Astrocyte (in vitro differentiated cells and primary cell): ENCODE measurements at regions not wholly inside any gene's neighbourhood (a gene's known extent, or its start where the extent isn't known, plus 50 kb on each side); places are given as distances from the start of the nearest gene placed in this dataset.
A peak's percentile ranks its signal among the peaks of the same experiment; 100 is the strongest.

Experiments used
- DNase-seq: peaks from one replicate; pipeline ENCODE4 v3.0.0-alpha.2; 2010; ENCODE audit warnings: low read depth
- FAIRE-seq: peaks from 2 replicates; lab custom pipeline; 2011; peaks lifted over from hg19 to GRCh38; lab: Jason Lieb, UNC
- H2AFZ ChIP-seq: 2 replicates; pipeline ENCODE4 v1.6.0; 2012; ENCODE audit warnings: low read depth, low read length, inconsistent platforms
- H3K27ac ChIP-seq: 2 replicates; pipeline ENCODE4 v1.5.1; 2011; ENCODE audit warnings: low read depth, low read length, inconsistent platforms
- H3K27me3 ChIP-seq: 2 replicates; pipeline ENCODE4 v1.6.0; 2011; ENCODE audit warnings: low read length, inconsistent platforms; ENCODE audit not compliant: insufficient read depth
- H3K36me3 ChIP-seq: 2 replicates; pipeline ENCODE4 v1.5.1; 2011; ENCODE audit warnings: low read length, inconsistent platforms; ENCODE audit not compliant: insufficient read depth
- H3K4me1 ChIP-seq: 2 replicates; pipeline ENCODE4 v1.5.1; 2011; ENCODE audit warnings: low read length, inconsistent platforms; ENCODE audit not compliant: insufficient read depth
- H3K4me2 ChIP-seq: 2 replicates; pipeline ENCODE4 v1.6.0; 2012; ENCODE audit warnings: low read length, inconsistent platforms
- H3K4me3 ChIP-seq: 2 replicates; pipeline ENCODE4 v1.5.1; 2011; ENCODE audit warnings: low read depth, mild to moderate bottlenecking, low read length, inconsistent platforms; ENCODE audit not compliant: insufficient read depth
- H3K79me2 ChIP-seq: 2 replicates; pipeline ENCODE4 v1.6.0; 2012; ENCODE audit warnings: mild to moderate bottlenecking, low read length, inconsistent platforms; ENCODE audit not compliant: insufficient read depth
- H3K9ac ChIP-seq: 2 replicates; pipeline ENCODE4 v1.6.0; 2012; ENCODE audit warnings: mild to moderate bottlenecking, low read length, inconsistent platforms
- H3K9me3 ChIP-seq: 2 replicates; pipeline ENCODE4 v1.5.1; 2012; ENCODE audit warnings: low read depth, mild to moderate bottlenecking, low read length, inconsistent platforms; ENCODE audit not compliant: insufficient read depth
- H4K20me1 ChIP-seq: 2 replicates; pipeline ENCODE4 v1.6.0; 2012; ENCODE audit warnings: low read length, inconsistent platforms; ENCODE audit not compliant: insufficient read depth
- H3K27ac Mint-ChIP-seq: one replicate; pipeline ENCODE4 v1.8.0; 2021; ENCODE audit warnings: mild to moderate bottlenecking, mixed read lengths; ENCODE audit not compliant: unreplicated experiment
- H3K27me3 Mint-ChIP-seq: one replicate; pipeline ENCODE4 v1.8.0; 2021; ENCODE audit warnings: low read depth, mixed read lengths; ENCODE audit not compliant: unreplicated experiment
- H3K36me3 Mint-ChIP-seq: one replicate; pipeline ENCODE4 v1.8.0; 2021; ENCODE audit warnings: low read depth, mixed read lengths; ENCODE audit not compliant: unreplicated experiment
- H3K4me1 Mint-ChIP-seq: one replicate; pipeline ENCODE4 v1.8.0; 2021; ENCODE audit warnings: low read depth, mixed read lengths; ENCODE audit not compliant: unreplicated experiment
- H3K4me3 Mint-ChIP-seq: one replicate; pipeline ENCODE4 v1.8.0; 2021; ENCODE audit warnings: mild to moderate bottlenecking, moderate library complexity, mixed read lengths; ENCODE audit not compliant: unreplicated experiment
- H3K9me3 Mint-ChIP-seq: one replicate; pipeline ENCODE4 v1.8.0; 2021; ENCODE audit warnings: mild to moderate bottlenecking, mixed read lengths; ENCODE audit not compliant: unreplicated experiment
- CTCF ChIP-seq: IDR thresholded peaks from 2 replicates; pipeline ENCODE4 v1.5.1; 2011; ENCODE audit warnings: low read depth, mild to moderate bottlenecking, inconsistent platforms, low read length, moderate library complexity; ENCODE audit not compliant: insufficient read depth
- EZH2 ChIP-seq: IDR thresholded peaks from 2 replicates; pipeline ENCODE4 v1.6.1; 2012; ENCODE audit warnings: mild to moderate bottlenecking, low read length, inconsistent platforms; ENCODE audit not compliant: insufficient read depth

GRCh38 chr5:28346696-28347095, 1308.3 kb upstream of the CDH9 start:
- H3K4me2 ChIP-seq, result no peak overlapping the region
- H3K9me3 ChIP-seq, result no peaks in the 10 kb centered on the region
- Mint-ChIP-seq H3K9me3 (peaks cover 11% of the 10 kb centered on the region), H3K36me3 (no peaks in the 10 kb centered on the region), H3K4me1 (no peaks in the 10 kb centered on the region), H3K27me3 (no peaks in the 10 kb centered on the region), H3K4me3 (no peak overlapping the region), H3K27ac (no peak overlapping the region)
- H3K27ac ChIP-seq, result no peak overlapping the region
- H3K9ac ChIP-seq, result no peak overlapping the region
- H3K79me2 ChIP-seq, result no peaks in the 10 kb centered on the region
- no peaks in the 10 kb centered on the region for H3K27me3 ChIP-seq
- TF ChIP-seq EZH2, result no peak
- TF ChIP-seq CTCF, result no peak
- no peaks in the 10 kb centered on the region for H3K4me1 ChIP-seq
- DNase-seq (no peak), FAIRE-seq (no peak)
- H2AFZ ChIP-seq, result no peak overlapping the region
- H4K20me1 ChIP-seq, result no peaks in the 10 kb centered on the region
- H3K36me3 ChIP-seq, result no peaks in the 10 kb centered on the region
- H3K4me3 ChIP-seq, result no peak overlapping the region

- Mint-ChIP-seq H3K4me3 (no peak overlapping the region), H3K36me3 (no peaks in the 10 kb centered on the region), H3K27ac (no peak overlapping the region), H3K4me1 (no peaks in the 10 kb centered on the region), H3K9me3 (peaks cover 8% of the 10 kb centered on the region), H3K27me3 (no peaks in the 10 kb centered on the region)
- Histone ChIP-seq H3K9ac (no peak overlapping the region), H3K4me2 (no peak overlapping the region), H2AFZ (no peak overlapping the region), H3K9me3 (no peaks in the 10 kb centered on the region), H3K4me1 (no peaks in the 10 kb centered on the region), H3K27me3 (no peaks in the 10 kb centered on the region), H3K4me3 (no peak overlapping the region), H3K79me2 (no peaks in the 10 kb centered on the region), H3K27ac (no peak overlapping the region), H4K20me1 (no peaks in the 10 kb centered on the region), H3K36me3 (no peaks in the 10 kb centered on the region)
- DNase-seq (peak; percentile 18), FAIRE-seq (no peak)
- peak; percentile 55 for TF ChIP-seq CTCF
- no peak for TF ChIP-seq EZH2
Observed at GRCh38 chr5:28344836-28345433, 1306.5 kb upstream of the CDH9 start.

- Histone ChIP-seq H3K9me3 (no peaks in the 10 kb centered on the region), H2AFZ (no peak overlapping the region), H3K4me2 (no peak overlapping the region), H4K20me1 (no peaks in the 10 kb centered on the region), H3K27ac (no peak overlapping the region), H3K9ac (no peak overlapping the region), H3K79me2 (no peaks in the 10 kb centered on the region), H3K27me3 (no peaks in the 10 kb centered on the region), H3K4me1 (no peaks in the 10 kb centered on the region), H3K4me3 (no peak overlapping the region), H3K36me3 (no peaks in the 10 kb centered on the region)
- Mint-ChIP-seq H3K9me3 (peaks cover 11% of the 10 kb centered on the region), H3K36me3 (no peaks in the 10 kb centered on the region), H3K27me3 (no peaks in the 10 kb centered on the region), H3K4me3 (no peak overlapping the region), H3K4me1 (no peaks in the 10 kb centered on the region), H3K27ac (no peak overlapping the region)
- FAIRE-seq (no peak), DNase-seq (no peak)
- no peak for TF ChIP-seq EZH2
- TF ChIP-seq CTCF, result no peak
Observed at GRCh38 chr5:28329176-28329575, 1290.8 kb upstream of the CDH9 start.
